ENCODE measurements at regions not wholly inside any gene's neighbourhood (a gene's known extent, or its start where the extent isn't known, plus 50 kb on each side); places are given as distances from the start of the nearest gene placed in this dataset.
"Not testable (repeated sequence)": the region's sequence is repeated elsewhere in the genome, so short reads cannot be mapped to it uniquely, and the experiment has no call there.

- Histone ChIP-seq H3K79me2 (ENCODE audit: insufficient read depth, low read length) (no peaks in the 10 kb centered on the region), H3K9ac (ENCODE audit: low read length) (no peak overlapping the region), H3K4me2 (ENCODE audit: low read depth, low read length, poor library complexity, severe bottlenecking) (no peak overlapping the region), H3K27ac (ENCODE audit: low read depth, low read length) (no peak overlapping the region), H3K27me3 (ENCODE audit: low read length) (no peaks in the 10 kb centered on the region), H3K9me3 (ENCODE audit: insufficient read depth, low read length) (no peaks in the 10 kb centered on the region), H3K9me2 (replicated peaks; ENCODE audit: insufficient read depth, low read length) (no peaks in the 10 kb centered on the region), H3K36me3 (ENCODE audit: low read length) (no peaks in the 10 kb centered on the region), H4K20me1 (ENCODE audit: low read depth, low read length) (no peaks in the 10 kb centered on the region), H3F3A (ENCODE audit: insufficient read depth) (no peaks in the 10 kb centered on the region), H2AFZ (ENCODE audit: low read depth, low read length, severe bottlenecking) (no peak overlapping the region), H3K4me3 (ENCODE audit: insufficient read depth, low read length, poor library complexity, severe bottlenecking) (no peak overlapping the region)
- no peak for TF ChIP-seq EZH2phosphoT487 (conservative IDR thresholded peaks at IDR 0.05; ENCODE audit: low read length)
- TF ChIP-seq, protein P1, sequence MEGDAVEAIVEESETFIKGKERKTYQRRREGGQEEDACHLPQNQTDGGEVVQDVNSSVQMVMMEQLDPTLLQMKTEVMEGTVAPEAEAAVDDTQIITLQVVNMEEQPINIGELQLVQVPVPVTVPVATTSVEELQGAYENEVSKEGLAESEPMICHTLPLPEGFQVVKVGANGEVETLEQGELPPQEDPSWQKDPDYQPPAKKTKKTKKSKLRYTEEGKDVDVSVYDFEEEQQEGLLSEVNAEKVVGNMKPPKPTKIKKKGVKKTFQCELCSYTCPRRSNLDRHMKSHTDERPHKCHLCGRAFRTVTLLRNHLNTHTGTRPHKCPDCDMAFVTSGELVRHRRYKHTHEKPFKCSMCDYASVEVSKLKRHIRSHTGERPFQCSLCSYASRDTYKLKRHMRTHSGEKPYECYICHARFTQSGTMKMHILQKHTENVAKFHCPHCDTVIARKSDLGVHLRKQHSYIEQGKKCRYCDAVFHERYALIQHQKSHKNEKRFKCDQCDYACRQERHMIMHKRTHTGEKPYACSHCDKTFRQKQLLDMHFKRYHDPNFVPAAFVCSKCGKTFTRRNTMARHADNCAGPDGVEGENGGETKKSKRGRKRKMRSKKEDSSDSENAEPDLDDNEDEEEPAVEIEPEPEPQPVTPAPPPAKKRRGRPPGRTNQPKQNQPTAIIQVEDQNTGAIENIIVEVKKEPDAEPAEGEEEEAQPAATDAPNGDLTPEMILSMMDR (IDR thresholded peaks at IDR 0.05; ENCODE audit: insufficient read depth, low read length, poor library complexity, severe bottlenecking), result no peak
Measured at GRCh38 chr3:6392123-6392522, 468.8 kb upstream of the GRM7 start.

GRCh38 chr3:6394944-6395343 lies 466.0 kb upstream of the GRM7 start:
- H3K9me3 ChIP-seq (ENCODE audit: insufficient read depth, low read length), result no peaks in the 10 kb centered on the region
- no peak overlapping the region for H3K4me3 ChIP-seq (ENCODE audit: insufficient read depth, low read length, poor library complexity, severe bottlenecking)

DNA sequence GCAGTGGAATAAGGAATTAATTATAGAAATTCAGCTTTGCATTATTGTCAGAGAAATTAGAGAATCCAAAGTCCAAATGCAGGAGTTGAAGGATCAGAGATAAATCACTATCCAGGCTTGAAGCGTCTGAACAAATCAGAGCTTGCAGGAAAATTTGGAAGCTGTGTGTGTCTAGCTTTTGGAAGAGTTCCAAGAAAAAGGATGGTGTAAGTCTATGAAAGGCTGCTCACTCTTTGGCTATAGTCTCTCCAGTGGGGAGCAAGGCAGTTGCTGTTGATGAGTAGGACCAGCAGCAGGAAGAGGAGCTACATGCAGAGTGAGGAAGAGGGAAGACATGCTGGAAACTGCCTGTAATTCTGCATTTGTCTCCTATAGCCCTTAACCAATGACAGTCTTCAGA lies 464.3 kb upstream of the GRM7 start:
- no peaks in the 10 kb centered on the region for H3K79me2 ChIP-seq (ENCODE audit: insufficient read depth, low read length)
- no peak overlapping the region for H2AFZ ChIP-seq (ENCODE audit: low read depth, low read length, severe bottlenecking)
- no peaks in the 10 kb centered on the region for H3F3A ChIP-seq (ENCODE audit: insufficient read depth)
- H3K27me3 ChIP-seq (ENCODE audit: low read length), result no peaks in the 10 kb centered on the region
- H4K20me1 ChIP-seq (ENCODE audit: low read depth, low read length), result no peaks in the 10 kb centered on the region
- no peak for TF ChIP-seq EZH2phosphoT487 (conservative IDR thresholded peaks at IDR 0.05; ENCODE audit: low read length)
- TF ChIP-seq, protein P1 (IDR thresholded peaks at IDR 0.05; ENCODE audit: insufficient read depth, low read length, poor library complexity, severe bottlenecking), result no peak
- no peaks in the 10 kb centered on the region for H3K9me3 ChIP-seq (ENCODE audit: insufficient read depth, low read length)
- H3K27ac ChIP-seq (ENCODE audit: low read depth, low read length), result no peak overlapping the region
- no peaks in the 10 kb centered on the region for H3K9me2 ChIP-seq (replicated peaks; ENCODE audit: insufficient read depth, low read length)
- H3K4me2 ChIP-seq (ENCODE audit: low read depth, low read length, poor library complexity, severe bottlenecking), result no peak overlapping the region
- no peak overlapping the region for H3K9ac ChIP-seq (ENCODE audit: low read length)
- no peaks in the 10 kb centered on the region for H3K36me3 ChIP-seq (ENCODE audit: low read length)
- no peak overlapping the region for H3K4me3 ChIP-seq (ENCODE audit: insufficient read depth, low read length, poor library complexity, severe bottlenecking)

More at GRCh38 chr3:6394944-6395343, 466.0 kb upstream of the GRM7 start:
- H3F3A ChIP-seq (ENCODE audit: insufficient read depth), result no peaks in the 10 kb centered on the region
- no peak overlapping the region for H2AFZ ChIP-seq (ENCODE audit: low read depth, low read length, severe bottlenecking)
- no peaks in the 10 kb centered on the region for H3K27me3 ChIP-seq (ENCODE audit: low read length)
- TF ChIP-seq, protein P1 (IDR thresholded peaks at IDR 0.05; ENCODE audit: insufficient read depth, low read length, poor library complexity, severe bottlenecking), result no peak
- no peak for TF ChIP-seq EZH2phosphoT487 (conservative IDR thresholded peaks at IDR 0.05; ENCODE audit: low read length)
- no peaks in the 10 kb centered on the region for H4K20me1 ChIP-seq (ENCODE audit: low read depth, low read length)
- H3K27ac ChIP-seq (ENCODE audit: low read depth, low read length), result no peak overlapping the region
- H3K79me2 ChIP-seq (ENCODE audit: insufficient read depth, low read length), result no peaks in the 10 kb centered on the region
- no peak overlapping the region for H3K9ac ChIP-seq (ENCODE audit: low read length)
- no peaks in the 10 kb centered on the region for H3K36me3 ChIP-seq (ENCODE audit: low read length)
- H3K9me2 ChIP-seq (replicated peaks; ENCODE audit: insufficient read depth, low read length), result no peaks in the 10 kb centered on the region
- no peak overlapping the region for H3K4me2 ChIP-seq (ENCODE audit: low read depth, low read length, poor library complexity, severe bottlenecking)

- H2AFZ ChIP-seq (ENCODE audit: low read depth, low read length, severe bottlenecking); H3K27ac ChIP-seq (ENCODE audit: low read depth, low read length); H3K79me2 ChIP-seq (ENCODE audit: insufficient read depth, low read length); H3K27me3 ChIP-seq (ENCODE audit: low read length); H3K9me2 ChIP-seq (replicated peaks; ENCODE audit: insufficient read depth, low read length); H3K4me3 ChIP-seq (ENCODE audit: insufficient read depth, low read length, poor library complexity, severe bottlenecking); H3K9ac ChIP-seq (ENCODE audit: low read length); H3K9me3 ChIP-seq (ENCODE audit: insufficient read depth, low read length); H3K36me3 ChIP-seq (ENCODE audit: low read length); H3K4me2 ChIP-seq (ENCODE audit: low read depth, low read length, poor library complexity, severe bottlenecking); H4K20me1 ChIP-seq (ENCODE audit: low read depth, low read length); H3F3A ChIP-seq (ENCODE audit: insufficient read depth): not testable (repeated sequence)
Measured at GRCh38 chr3:6402666-6403065, 458.2 kb upstream of the GRM7 start.

- not testable (repeated sequence) for H3K9me3 ChIP-seq (ENCODE audit: insufficient read depth, low read length); H3K9me2 ChIP-seq (replicated peaks; ENCODE audit: insufficient read depth, low read length); H3K27me3 ChIP-seq (ENCODE audit: low read length); H3K4me3 ChIP-seq (ENCODE audit: insufficient read depth, low read length, poor library complexity, severe bottlenecking); H3K4me2 ChIP-seq (ENCODE audit: low read depth, low read length, poor library complexity, severe bottlenecking); H3K79me2 ChIP-seq (ENCODE audit: insufficient read depth, low read length); H2AFZ ChIP-seq (ENCODE audit: low read depth, low read length, severe bottlenecking); H3K27ac ChIP-seq (ENCODE audit: low read depth, low read length); H3K9ac ChIP-seq (ENCODE audit: low read length); H4K20me1 ChIP-seq (ENCODE audit: low read depth, low read length); H3F3A ChIP-seq (ENCODE audit: insufficient read depth); H3K36me3 ChIP-seq (ENCODE audit: low read length)
Measured at GRCh38 chr3:6406923-6407322, 454.0 kb upstream of the GRM7 start.
